ENCODE measurements at regions not wholly inside any gene's neighbourhood (a gene's known extent, or its start where the extent isn't known, plus 50 kb on each side); places are given as distances from the start of the nearest gene placed in this dataset.

- 79 to 87% methylated on average over 13 of the region's 13 CpGs for WGBS, 2 donors
- intact Hi-C loops (cut with DNase I): no loop called here
- no peak for DNase-seq
- no peak overlapping the region for H3K27ac ChIP-seq (ENCODE audit: low read depth in 1 of 2, low read length in 2 of 2)
- H3K4me3 ChIP-seq (ENCODE audit: low read length in 2 of 2): no peak overlapping the region
- no peak for ATAC-seq (ENCODE audit: low FRiP score)
- peaks cover 0 to 3% of the 10 kb centered on the region in 2 donors for H3K27me3 ChIP-seq (ENCODE audit: control insufficient read depth in 1 of 2, insufficient read depth in 2 of 2, low read length in 1 of 2)
- H3K4me1 ChIP-seq (ENCODE audit: control insufficient read depth in 1 of 2, insufficient read depth in 2 of 2, low read length in 2 of 2): no peaks in the 10 kb centered on the region
- no peaks in the 10 kb centered on the region for H3K9me3 ChIP-seq (ENCODE audit: control insufficient read depth, low read length)
- no peaks in the 10 kb centered on the region for H3K36me3 ChIP-seq (ENCODE audit: control insufficient read depth in 1 of 2, insufficient read depth in 2 of 2, low read length in 1 of 2)
Measured at GRCh38 chr1:209063767-209064659, 519.5 kb upstream of the CAMK1G start.

- DNase-seq (no peak), ATAC-seq (ENCODE audit: low FRiP score) (no peak)
- Histone ChIP-seq H3K4me1 (ENCODE audit: control insufficient read depth in 1 of 2, insufficient read depth in 2 of 2, low read length in 2 of 2) (no peaks in the 10 kb centered on the region), H3K4me3 (ENCODE audit: low read length in 2 of 2) (no peak overlapping the region), H3K27me3 (ENCODE audit: control insufficient read depth in 1 of 2, insufficient read depth in 2 of 2, low read length in 1 of 2) (peaks cover 0 to 3% of the 10 kb centered on the region in 2 donors), H3K36me3 (ENCODE audit: control insufficient read depth in 1 of 2, insufficient read depth in 2 of 2, low read length in 1 of 2) (no peaks in the 10 kb centered on the region), H3K9me3 (ENCODE audit: control insufficient read depth, low read length) (no peaks in the 10 kb centered on the region), H3K27ac (ENCODE audit: low read depth in 1 of 2, low read length in 2 of 2) (no peak overlapping the region)
- intact Hi-C loops (cut with DNase I): no loop called here
- WGBS, 2 donors: 71 to 78% methylated on average over 11 of the region's 11 CpGs
Measured at GRCh38 chr1:209064850-209065706, 518.4 kb upstream of the CAMK1G start.

GRCh38 chr1:209072481-209072880, 511.0 kb upstream of the CAMK1G start:
- no peak for DNase-seq
- H3K27me3 ChIP-seq (ENCODE audit: control insufficient read depth in 1 of 2, insufficient read depth in 2 of 2, low read length in 1 of 2): no peaks in the 10 kb centered on the region
- no peaks in the 10 kb centered on the region for H3K9me3 ChIP-seq (ENCODE audit: control insufficient read depth, low read length)
- no peaks in the 10 kb centered on the region for H3K4me1 ChIP-seq (ENCODE audit: control insufficient read depth in 1 of 2, insufficient read depth in 2 of 2, low read length in 2 of 2)
- H3K4me3 ChIP-seq (ENCODE audit: low read length in 2 of 2): no peak overlapping the region
- intact Hi-C loops (cut with DNase I): no loop called here
- no peak overlapping the region for H3K27ac ChIP-seq (ENCODE audit: low read depth in 1 of 2, low read length in 2 of 2)
- no peak for ATAC-seq (ENCODE audit: low FRiP score)
- no peaks in the 10 kb centered on the region for H3K36me3 ChIP-seq (ENCODE audit: control insufficient read depth in 1 of 2, insufficient read depth in 2 of 2, low read length in 1 of 2)

GRCh38 chr1:209073879-209074278, 509.6 kb upstream of the CAMK1G start:
- Histone ChIP-seq H3K27ac (ENCODE audit: low read depth in 1 of 2, low read length in 2 of 2) (no peak overlapping the region), H3K4me1 (ENCODE audit: control insufficient read depth in 1 of 2, insufficient read depth in 2 of 2, low read length in 2 of 2) (no peaks in the 10 kb centered on the region), H3K4me3 (ENCODE audit: low read length in 2 of 2) (no peak overlapping the region), H3K27me3 (ENCODE audit: control insufficient read depth in 1 of 2, insufficient read depth in 2 of 2, low read length in 1 of 2) (no peaks in the 10 kb centered on the region), H3K9me3 (ENCODE audit: control insufficient read depth, low read length) (no peaks in the 10 kb centered on the region), H3K36me3 (ENCODE audit: control insufficient read depth in 1 of 2, insufficient read depth in 2 of 2, low read length in 1 of 2) (no peaks in the 10 kb centered on the region)
- DNase-seq: no peak
- ATAC-seq (ENCODE audit: low FRiP score): no peak
- intact Hi-C loops (cut with DNase I): no loop called here

DNA sequence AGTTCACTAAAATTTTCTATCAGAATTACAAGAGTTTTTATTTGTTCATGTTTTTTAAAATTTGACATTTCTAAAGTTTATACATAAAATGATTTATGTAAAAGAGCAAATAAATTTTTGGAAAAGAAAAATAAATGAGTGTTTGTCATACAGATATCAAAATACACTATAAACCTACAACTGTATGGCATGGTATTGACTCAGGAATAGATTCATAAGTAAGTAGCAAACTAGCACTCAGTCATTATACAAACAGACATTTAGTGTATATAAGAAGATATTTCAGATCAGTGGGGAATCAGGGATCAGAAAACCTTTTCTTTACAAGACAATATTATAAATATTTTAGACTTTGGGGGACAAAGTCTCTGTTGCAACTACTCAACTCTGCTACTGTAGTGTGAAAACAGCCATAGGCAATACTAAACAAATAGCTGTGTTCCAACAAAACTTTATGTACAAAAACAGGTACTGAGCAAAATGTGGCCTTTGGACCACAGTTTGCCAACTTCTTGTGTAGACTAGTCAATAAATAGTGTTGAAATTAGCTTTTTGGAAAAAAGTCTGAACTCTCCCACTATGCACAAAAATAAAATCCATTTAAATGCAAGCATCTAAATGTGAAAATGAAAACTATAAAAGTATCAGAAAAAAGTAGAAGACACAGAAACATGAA, 508.8 kb upstream of the CAMK1G start:
- no peak for ATAC-seq (ENCODE audit: low FRiP score)
- no peak for DNase-seq
- intact Hi-C loops (cut with DNase I): no loop called here
- no peak overlapping the region for H3K4me3 ChIP-seq (ENCODE audit: low read length in 2 of 2)
- H3K27ac ChIP-seq (ENCODE audit: low read depth in 1 of 2, low read length in 2 of 2): no peak overlapping the region
- H3K27me3 ChIP-seq (ENCODE audit: control insufficient read depth in 1 of 2, insufficient read depth in 2 of 2, low read length in 1 of 2): no peaks in the 10 kb centered on the region
- no peaks in the 10 kb centered on the region for H3K9me3 ChIP-seq (ENCODE audit: control insufficient read depth, low read length)
- H3K4me1 ChIP-seq (ENCODE audit: control insufficient read depth in 1 of 2, insufficient read depth in 2 of 2, low read length in 2 of 2): no peaks in the 10 kb centered on the region
- H3K36me3 ChIP-seq (ENCODE audit: control insufficient read depth in 1 of 2, insufficient read depth in 2 of 2, low read length in 1 of 2): no peaks in the 10 kb centered on the region

GRCh38 chr1:209076688-209077087, 506.8 kb upstream of the CAMK1G start:
- H3K9me3 ChIP-seq (ENCODE audit: control insufficient read depth, low read length): no peaks in the 10 kb centered on the region
- no peak overlapping the region for H3K4me3 ChIP-seq (ENCODE audit: low read length in 2 of 2)
- H3K36me3 ChIP-seq (ENCODE audit: control insufficient read depth in 1 of 2, insufficient read depth in 2 of 2, low read length in 1 of 2): no peaks in the 10 kb centered on the region
- no peak for ATAC-seq (ENCODE audit: low FRiP score)
- no peaks in the 10 kb centered on the region for H3K27me3 ChIP-seq (ENCODE audit: control insufficient read depth in 1 of 2, insufficient read depth in 2 of 2, low read length in 1 of 2)
- H3K4me1 ChIP-seq (ENCODE audit: control insufficient read depth in 1 of 2, insufficient read depth in 2 of 2, low read length in 2 of 2): no peaks in the 10 kb centered on the region
- no peak for DNase-seq
- 93 to 98% methylated on average over 3 of the region's 3 CpGs for WGBS, 2 donors
- intact Hi-C loops (cut with DNase I): no loop called here
- no peak overlapping the region for H3K27ac ChIP-seq (ENCODE audit: low read depth in 1 of 2, low read length in 2 of 2)

DNA sequence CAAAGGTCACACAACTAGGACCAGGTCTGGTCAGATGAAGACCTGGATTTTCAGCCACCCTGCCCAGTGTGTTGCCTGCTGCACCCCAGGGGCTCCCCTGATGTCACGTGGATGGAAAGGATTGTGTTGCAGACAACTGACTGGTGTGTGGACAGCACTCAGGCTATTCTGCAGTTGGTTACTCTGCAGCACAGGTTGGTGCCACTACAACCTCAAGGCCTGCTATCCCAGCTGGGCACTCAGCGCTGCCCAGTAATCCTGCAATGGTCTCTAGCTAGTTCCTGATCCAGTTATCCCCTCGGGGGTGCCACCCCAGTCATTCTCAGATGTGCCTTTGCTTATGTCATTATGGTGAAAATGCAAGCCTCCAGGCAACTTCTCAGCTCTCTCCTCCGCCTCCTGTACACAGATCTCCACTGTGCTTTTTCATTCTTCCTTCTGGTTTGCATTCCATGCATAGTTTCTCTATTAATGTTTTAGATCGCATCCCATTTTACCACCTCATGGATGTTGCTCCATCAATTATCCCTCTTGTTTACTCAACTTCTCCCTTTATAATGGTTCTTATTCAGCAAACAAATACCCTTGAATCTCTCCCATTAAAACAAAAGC, 503.2 kb upstream of the CAMK1G start:
- Histone ChIP-seq H3K4me1 (ENCODE audit: control insufficient read depth in 1 of 2, insufficient read depth in 2 of 2, low read length in 2 of 2) (no peaks in the 10 kb centered on the region), H3K9me3 (ENCODE audit: control insufficient read depth, low read length) (no peaks in the 10 kb centered on the region), H3K4me3 (ENCODE audit: low read length in 2 of 2) (no peak overlapping the region), H3K36me3 (ENCODE audit: control insufficient read depth in 1 of 2, insufficient read depth in 2 of 2, low read length in 1 of 2) (no peaks in the 10 kb centered on the region), H3K27ac (ENCODE audit: low read depth in 1 of 2, low read length in 2 of 2) (no peak overlapping the region), H3K27me3 (ENCODE audit: control insufficient read depth in 1 of 2, insufficient read depth in 2 of 2, low read length in 1 of 2) (no peaks in the 10 kb centered on the region)
- DNase-seq: no peak
- ATAC-seq (ENCODE audit: low FRiP score): no peak
- WGBS, 2 donors: 70 to 72% methylated on average over 5 of the region's 5 CpGs
- intact Hi-C loops (cut with DNase I): loop anchor here in 1 of 2 donors (5.0 kb wide), 1 partner anchor 112 kb away; no protein-coding TSS in a partner anchor

GRCh38 chr1:209086486-209087192, 496.9 kb upstream of the CAMK1G start:
- Histone ChIP-seq H3K9me3 (ENCODE audit: control insufficient read depth, low read length) (no peaks in the 10 kb centered on the region), H3K4me1 (ENCODE audit: control insufficient read depth in 1 of 2, insufficient read depth in 2 of 2, low read length in 2 of 2) (no peaks in the 10 kb centered on the region), H3K4me3 (ENCODE audit: low read length in 2 of 2) (no peak overlapping the region), H3K36me3 (ENCODE audit: control insufficient read depth in 1 of 2, insufficient read depth in 2 of 2, low read length in 1 of 2) (no peaks in the 10 kb centered on the region), H3K27ac (ENCODE audit: low read depth in 1 of 2, low read length in 2 of 2) (no peak overlapping the region), H3K27me3 (ENCODE audit: control insufficient read depth in 1 of 2, insufficient read depth in 2 of 2, low read length in 1 of 2) (no peaks in the 10 kb centered on the region)
- intact Hi-C loops (cut with DNase I): no loop called here
- no peak for ATAC-seq (ENCODE audit: low FRiP score)
- WGBS, 2 donors: 56 to 60% methylated on average over 6 of the region's 6 CpGs
- DNase-seq: no peak
